ENCODE measurements at regions not wholly inside any gene's neighbourhood (a gene's known extent, or its start where the extent isn't known, plus 50 kb on each side); places are given as distances from the start of the nearest gene placed in this dataset.
"Not testable (repeated sequence)": the region's sequence is repeated elsewhere in the genome, so short reads cannot be mapped to it uniquely, and the experiment has no call there.

GRCh38 chr2:7852546-7852945 lies 829.3 kb upstream of the ID2 start:
- no peak for DNase-seq (ENCODE audit: low read depth)

- no peak for DNase-seq (ENCODE audit: low read depth)
Observed at GRCh38 chr2:7857904-7858303, 824.0 kb upstream of the ID2 start.

- DNase-seq (ENCODE audit: low read depth), result no peak
Observed at GRCh38 chr2:7858624-7859023, 823.2 kb upstream of the ID2 start.

GRCh38 chr2:7860693-7861092 lies 821.2 kb upstream of the ID2 start:
- DNase-seq (ENCODE audit: low read depth), result no peak

- DNase-seq (ENCODE audit: low read depth), result no peak
Observed at GRCh38 chr2:7861910-7862702, 819.8 kb upstream of the ID2 start.

GRCh38 chr2:7866104-7866503 lies 815.8 kb upstream of the ID2 start:
- DNase-seq (ENCODE audit: low read depth), result no peak

GRCh38 chr2:7866825-7867224 lies 815.0 kb upstream of the ID2 start:
- DNase-seq (ENCODE audit: low read depth), result no peak

GRCh38 chr2:7867867-7868266 lies 814.0 kb upstream of the ID2 start:
- DNase-seq (ENCODE audit: low read depth), result no peak

- no peak for DNase-seq (ENCODE audit: low read depth)
Observed at GRCh38 chr2:7868836-7869235, 813.0 kb upstream of the ID2 start.

GRCh38 chr2:7876445-7876844 lies 805.4 kb upstream of the ID2 start:
- not testable (repeated sequence) for DNase-seq (ENCODE audit: low read depth)

GRCh38 chr2:7878266-7878665 lies 803.6 kb upstream of the ID2 start:
- not testable (repeated sequence) for DNase-seq (ENCODE audit: low read depth)

- no peak for DNase-seq (ENCODE audit: low read depth)
Observed at GRCh38 chr2:7878786-7879482, 802.9 kb upstream of the ID2 start.

GRCh38 chr2:7879483-7879835 lies 802.4 kb upstream of the ID2 start:
- no peak for DNase-seq (ENCODE audit: low read depth)

- no peak for DNase-seq (ENCODE audit: low read depth)
Observed at GRCh38 chr2:7880126-7880525, 801.7 kb upstream of the ID2 start.

- DNase-seq (ENCODE audit: low read depth), result no peak
Observed at GRCh38 chr2:7880566-7880965, 801.3 kb upstream of the ID2 start.

GRCh38 chr2:7881063-7881462 lies 800.8 kb upstream of the ID2 start:
- DNase-seq (ENCODE audit: low read depth), result no peak

- DNase-seq (ENCODE audit: low read depth), result no peak
Observed at GRCh38 chr2:7881466-7881865, 800.4 kb upstream of the ID2 start.

GRCh38 chr2:7882296-7882695 lies 799.6 kb upstream of the ID2 start:
- no peak for DNase-seq (ENCODE audit: low read depth)

- no peak for DNase-seq (ENCODE audit: low read depth)
Observed at GRCh38 chr2:7884338-7884737, 797.5 kb upstream of the ID2 start.

GRCh38 chr2:7886666-7887065 lies 795.2 kb upstream of the ID2 start:
- DNase-seq (ENCODE audit: low read depth), result no peak

GRCh38 chr2:7887441-7887840 lies 794.4 kb upstream of the ID2 start:
- DNase-seq (ENCODE audit: low read depth), result no peak

GRCh38 chr2:7888876-7889275 lies 793.0 kb upstream of the ID2 start:
- DNase-seq (ENCODE audit: low read depth), result no peak

GRCh38 chr2:7891312-7891711 lies 790.5 kb upstream of the ID2 start:
- DNase-seq (ENCODE audit: low read depth), result no peak

GRCh38 chr2:7895289-7895688 lies 786.6 kb upstream of the ID2 start:
- no peak for DNase-seq (ENCODE audit: low read depth)
